DOHH2 (cell line): ENCODE measurements at regions not wholly inside any gene's neighbourhood (a gene's known extent, or its start where the extent isn't known, plus 50 kb on each side); places are given as distances from the start of the nearest gene placed in this dataset.

Experiments used
- CTCF ChIP-seq: fragments of 200-600 bp; sonication (generic); IDR thresholded peaks from one replicate; pipeline ENCODE4 v1.5.1; 2014; ENCODE audit warnings: antibody characterized with exemption, mild to moderate bottlenecking, low read depth, low read length; ENCODE audit not compliant: poor library complexity, severe bottlenecking
- EZH2phosphoT487 ChIP-seq: fragments of 200-600 bp; sonication (generic); IDR thresholded peaks from 2 replicates; pipeline ENCODE4 v1.6.1; 2017; ENCODE audit warnings: borderline replicate concordance, mild to moderate bottlenecking, antibody characterized with exemption, low read length, moderate library complexity, mixed read lengths

DNA sequence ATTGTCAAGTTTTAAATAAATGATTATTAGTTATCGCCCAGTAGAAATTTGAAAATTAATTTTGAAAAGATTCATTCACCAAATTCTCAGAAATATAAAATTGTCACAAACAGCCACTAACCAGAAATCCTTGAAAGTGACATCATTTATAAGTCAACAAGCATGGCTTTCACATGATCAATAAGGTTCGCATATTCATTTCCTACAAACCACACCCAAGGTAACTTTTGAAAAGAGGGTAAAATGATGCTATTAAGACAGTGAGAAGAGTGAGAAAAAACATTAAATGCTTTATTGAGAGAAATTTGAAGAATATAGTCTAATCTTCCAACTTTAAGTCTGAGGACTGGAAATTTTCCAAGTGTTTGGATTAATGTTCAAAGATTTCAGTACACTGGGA, 263.6 kb upstream of the ALCAM start:
- no peak for TF ChIP-seq CTCF
- no peak for TF ChIP-seq EZH2phosphoT487
